ENCODE measurements at regions not wholly inside any gene's neighbourhood (a gene's known extent, or its start where the extent isn't known, plus 50 kb on each side); places are given as distances from the start of the nearest gene placed in this dataset.

GRCh38 chr2:7450833-7451190, 533.6 kb downstream of the RNF144A start:
- H3K9me2 ChIP-seq (ENCODE audit: insufficient read depth): no peaks in the 10 kb centered on the region
- no peak overlapping the region for H3K4me2 ChIP-seq (ENCODE audit: low read length)
- ATAC-seq (no peak), DNase-seq (ENCODE audit: low read depth, low spot score) (no peak)
- ChIA-PET RAD21 (ENCODE audit: low non-redundant PET in 1 of 2, low total read pairs in 2 of 2, uncharacterized antibody in 2 of 2, unreplicated experiment in 2 of 2) (no interaction called here), POLR2A (no interaction called here), CTCF (no interaction called here)
- no peak overlapping the region for H3K9ac ChIP-seq (ENCODE audit: low read length)
- no peak overlapping the region for H3K27ac ChIP-seq (ENCODE audit: low read depth, low read length)
- intact Hi-C loops (cut with micrococcal nuclease): no loop called here
- no peaks in the 10 kb centered on the region for H3K9me3 ChIP-seq (ENCODE audit: control insufficient read depth in 1 of 2, insufficient read depth in 1 of 2, low read depth in 1 of 2, low read length in 2 of 2)
- no peaks in the 10 kb centered on the region for H3K4me1 ChIP-seq (ENCODE audit: control insufficient read depth in 1 of 2, insufficient read depth in 2 of 2, low read length in 2 of 2)
- peaks cover 35% of the 10 kb centered on the region; the same call in 1 of the 2 replicates for H3K27me3 ChIP-seq (ENCODE audit: insufficient read depth, low read length)
- TF ChIP-seq ZBTB33 (IDR thresholded peaks at IDR 0.05; ENCODE audit: extremely low read depth, insufficient replicate concordance, low read length): no peak
- TF ChIP-seq EGR1 (IDR thresholded peaks at IDR 0.05; ENCODE audit: low read depth): no peak
- no peak for TF ChIP-seq EZH2 (IDR thresholded peaks at IDR 0.05)
- TF ChIP-seq ZNF274 (IDR thresholded peaks at IDR 0.05; ENCODE audit: low read depth, low read length): no peak
- TF ChIP-seq JUND (IDR thresholded peaks at IDR 0.05): no peak
- no peak for TF ChIP-seq SP1 (IDR thresholded peaks at IDR 0.05; ENCODE audit: low read depth)
- no peak for TF ChIP-seq ATF3 (IDR thresholded peaks at IDR 0.05)
- no peak for TF ChIP-seq MAX (IDR thresholded peaks at IDR 0.05)
- TF ChIP-seq EZH2phosphoT487 (IDR thresholded peaks at IDR 0.05; ENCODE audit: borderline replicate concordance): no peak
- no peak for TF ChIP-seq CBX3 (IDR thresholded peaks at IDR 0.05; ENCODE audit: low read depth)
- TF ChIP-seq POLR2A (IDR thresholded peaks at IDR 0.05; ENCODE audit: borderline replicate concordance, extremely low read depth, insufficient read depth, insufficient read length): no peak
- no peak for TF ChIP-seq FOSL1 (IDR thresholded peaks at IDR 0.05; ENCODE audit: low read depth)
- TF ChIP-seq TCF7L2 (IDR thresholded peaks at IDR 0.05; ENCODE audit: borderline replicate concordance, extremely low read depth, insufficient read depth, insufficient read length): no peak
- no peak for TF ChIP-seq ZFX (IDR thresholded peaks at IDR 0.05)
- TF ChIP-seq, protein P1, sequence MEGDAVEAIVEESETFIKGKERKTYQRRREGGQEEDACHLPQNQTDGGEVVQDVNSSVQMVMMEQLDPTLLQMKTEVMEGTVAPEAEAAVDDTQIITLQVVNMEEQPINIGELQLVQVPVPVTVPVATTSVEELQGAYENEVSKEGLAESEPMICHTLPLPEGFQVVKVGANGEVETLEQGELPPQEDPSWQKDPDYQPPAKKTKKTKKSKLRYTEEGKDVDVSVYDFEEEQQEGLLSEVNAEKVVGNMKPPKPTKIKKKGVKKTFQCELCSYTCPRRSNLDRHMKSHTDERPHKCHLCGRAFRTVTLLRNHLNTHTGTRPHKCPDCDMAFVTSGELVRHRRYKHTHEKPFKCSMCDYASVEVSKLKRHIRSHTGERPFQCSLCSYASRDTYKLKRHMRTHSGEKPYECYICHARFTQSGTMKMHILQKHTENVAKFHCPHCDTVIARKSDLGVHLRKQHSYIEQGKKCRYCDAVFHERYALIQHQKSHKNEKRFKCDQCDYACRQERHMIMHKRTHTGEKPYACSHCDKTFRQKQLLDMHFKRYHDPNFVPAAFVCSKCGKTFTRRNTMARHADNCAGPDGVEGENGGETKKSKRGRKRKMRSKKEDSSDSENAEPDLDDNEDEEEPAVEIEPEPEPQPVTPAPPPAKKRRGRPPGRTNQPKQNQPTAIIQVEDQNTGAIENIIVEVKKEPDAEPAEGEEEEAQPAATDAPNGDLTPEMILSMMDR (IDR thresholded peaks at IDR 0.05 in 2 of 3, conservative IDR thresholded peaks at IDR 0.05 in 1 of 3; ENCODE audit: borderline replicate concordance in 1 of 3, insufficient read depth in 1 of 3, low read depth in 2 of 3, low read length in 2 of 3): no peak
- H3K36me3 ChIP-seq (ENCODE audit: control insufficient read depth in 1 of 2, insufficient read depth in 2 of 2, low read length in 2 of 2): no peaks in the 10 kb centered on the region
- no peaks in the 10 kb centered on the region for H3K79me2 ChIP-seq (ENCODE audit: insufficient read depth, low read length)
- H4K20me1 ChIP-seq (ENCODE audit: insufficient read depth): no peaks in the 10 kb centered on the region
- no peak overlapping the region for H2AFZ ChIP-seq (ENCODE audit: low read depth, low read length, poor library complexity, severe bottlenecking)
- BruUV-seq (replicated peaks): no TSS peak
- H3K4me3 ChIP-seq (replicated peaks in 1 of 2; ENCODE audit: low read depth in 1 of 2, low read length in 2 of 2): no peak overlapping the region
